Liver (tissue), 8 donors: ENCODE measurements at regions not wholly inside any gene's neighbourhood (a gene's known extent, or its start where the extent isn't known, plus 50 kb on each side); places are given as distances from the start of the nearest gene placed in this dataset.

ENCODE experiments used
- DNase-seq: peaks from one replicate; pipeline ENCODE4 v3.0.0-alpha.2; 2017; ENCODE audit warnings: low spot score
- H3K27ac ChIP-seq, 2 donors: one replicate each; pipeline ENCODE4 v1.7.0; 2013; ENCODE audit warnings: inconsistent platforms in 2 of 2, low read length in 2 of 2, control low read depth in 1 of 2, low read depth in 1 of 2, mild to moderate bottlenecking in 1 of 2
- H3K27me3 ChIP-seq, 4 donors: one replicate each; pipeline versions ENCODE4 v1.6.1 to v1.7.0; 2013; ENCODE audit warnings: low read length in 3 of 4, inconsistent platforms in 1 of 4, mild to moderate bottlenecking in 1 of 4, moderate library complexity in 1 of 4; ENCODE audit not compliant: control insufficient read depth in 4 of 4, insufficient read depth in 4 of 4
- H3K36me3 ChIP-seq, 4 donors: one replicate each; pipeline versions ENCODE4 v1.6.1 to v1.7.0; 2013; ENCODE audit warnings: low read length in 3 of 4, mild to moderate bottlenecking in 3 of 4, low read depth in 1 of 4, moderate library complexity in 1 of 4; ENCODE audit not compliant: control insufficient read depth in 4 of 4, insufficient read depth in 3 of 4
- H3K4me1 ChIP-seq, 4 donors: one replicate each; pipeline versions ENCODE4 v1.6.1 to v1.7.0; 2013; ENCODE audit warnings: low read length in 3 of 4, mild to moderate bottlenecking in 3 of 4, moderate library complexity in 1 of 4; ENCODE audit not compliant: control insufficient read depth in 4 of 4, insufficient read depth in 4 of 4
- H3K4me3 ChIP-seq, 3 donors: one replicate each; pipeline versions ENCODE4 v1.6.1 to v1.7.0; 2013; ENCODE audit warnings: low read length in 3 of 3, control low read depth in 1 of 3, low read depth in 1 of 3, mild to moderate bottlenecking in 1 of 3
- H3K9ac ChIP-seq, 2 donors: one replicate each; pipeline ENCODE4 v1.7.0; 2013; ENCODE audit warnings: low read length in 2 of 2, mild to moderate bottlenecking in 2 of 2, moderate library complexity in 2 of 2, control low read depth in 1 of 2, low read depth in 1 of 2
- H3K9me3 ChIP-seq, 4 donors: one replicate each; pipeline versions ENCODE4 v1.6.1 to v1.7.0; 2013; ENCODE audit warnings: low read length in 3 of 4; ENCODE audit not compliant: control insufficient read depth in 4 of 4
- ATF3 ChIP-seq: IDR thresholded peaks from 2 replicates; pipeline ENCODE4 v1.6.1; 2016; ENCODE audit warnings: antibody characterized with exemption
- EGR1 ChIP-seq, 2 donors: IDR thresholded peaks; 2 replicates each; pipeline ENCODE4 v1.6.1; 2016 to 2018; ENCODE audit warnings: antibody characterized with exemption in 2 of 2, low read depth in 2 of 2
- FOXA1 ChIP-seq: IDR thresholded peaks from 2 replicates; pipeline ENCODE4 v1.6.1; 2016; ENCODE audit warnings: antibody characterized with exemption
- FOXA2 ChIP-seq: IDR thresholded peaks from 2 replicates; pipeline ENCODE4 v1.6.1; 2016; ENCODE audit warnings: antibody characterized with exemption
- GABPA ChIP-seq, 2 donors: IDR thresholded peaks in 1 of 2; conservative IDR thresholded peaks in 1 of 2; 2 replicates each; pipeline ENCODE4 v1.6.1; 2016; ENCODE audit warnings: antibody characterized with exemption in 2 of 2, mild to moderate bottlenecking in 1 of 2, moderate library complexity in 1 of 2
- HNF4A ChIP-seq, 2 donors: conservative IDR thresholded peaks; 2 replicates each; pipeline ENCODE4 v1.6.1; 2016; ENCODE audit warnings: antibody characterized with exemption in 2 of 2, mild to moderate bottlenecking in 2 of 2
- HNF4G ChIP-seq: IDR thresholded peaks from 2 replicates; pipeline ENCODE4 v1.6.1; 2016; ENCODE audit warnings: antibody characterized with exemption
- JUND ChIP-seq, 2 donors: IDR thresholded peaks; 2 replicates each; pipeline ENCODE4 v1.6.1; 2016; ENCODE audit warnings: antibody characterized with exemption in 2 of 2
- RXRA ChIP-seq, 2 donors: IDR thresholded peaks; 2 replicates each; pipeline ENCODE4 v1.6.1; 2017 to 2018; ENCODE audit warnings: antibody characterized with exemption in 2 of 2, mild to moderate bottlenecking in 1 of 2
- SP1 ChIP-seq: IDR thresholded peaks from 2 replicates; pipeline ENCODE4 v1.6.1; 2018; ENCODE audit warnings: antibody characterized with exemption, mild to moderate bottlenecking
- TAF1 ChIP-seq: conservative IDR thresholded peaks from 2 replicates; pipeline ENCODE4 v1.6.1; 2016; ENCODE audit warnings: antibody characterized with exemption, mild to moderate bottlenecking
- ZBTB33 ChIP-seq: IDR thresholded peaks from 2 replicates; pipeline ENCODE4 v1.6.1; 2016; ENCODE audit warnings: antibody characterized with exemption
- WGBS: extraction: QIAGEN DNeasy Blood & Tissue Kit; methylation state at CpG from one replicate; pipeline ENCODE4 v1.1.7; 2013; 5-methylcytosine and 5-hydroxymethylcytosine counted together
- TF ChIP-seq, protein P1 (sequence below): IDR thresholded peaks from 2 replicates; pipeline ENCODE4 v1.6.1; 2016; ENCODE audit warnings: antibody characterized with exemption
- TF ChIP-seq, protein P2 (sequence below): IDR thresholded peaks from 2 replicates; pipeline ENCODE4 v1.6.1; 2016; ENCODE audit warnings: antibody characterized with exemption, mild to moderate bottlenecking
- TF ChIP-seq, protein P3 (sequence below): fragments of 150-350 bp; IDR thresholded peaks from 2 replicates; pipeline ENCODE4 v1.5.1; 2017; ENCODE audit warnings: improper control_type of control experiment, low read depth, low read length; ENCODE audit not compliant: missing input control
- donor health status: healthy.
- donor health status: healthy.
- donor health status: healthy.
- donor health status: healthy.
- donor health status: healthy.

GRCh38 chr5:112660359-112660758, 77.3 kb upstream of the APC start:
- DNase-seq, result no peak
- H3K4me1 ChIP-seq, result peaks cover 0 to 2% (median under 1%) of the 10 kb centered on the region in 4 donors
- H3K9me3 ChIP-seq, result no peaks in the 10 kb centered on the region
- H3K4me3 ChIP-seq, result no peak overlapping the region
- no peaks in the 10 kb centered on the region for H3K27me3 ChIP-seq
- TF ChIP-seq HNF4A (conservative IDR thresholded peaks at IDR 0.05) (no peak), EGR1 (IDR thresholded peaks at IDR 0.05; ENCODE audit: low read depth in 2 of 2) (no peak), FOXA1 (no peak), SP1 (no peak), HNF4G (no peak), TAF1 (no peak), FOXA2 (no peak), ZBTB33 (no peak), RXRA (IDR thresholded peaks at IDR 0.05) (no peak), GABPA (IDR thresholded peaks at IDR 0.05 in 1 of 2, conservative IDR thresholded peaks at IDR 0.05 in 1 of 2) (no peak)
- TF ChIP-seq, protein P1, sequence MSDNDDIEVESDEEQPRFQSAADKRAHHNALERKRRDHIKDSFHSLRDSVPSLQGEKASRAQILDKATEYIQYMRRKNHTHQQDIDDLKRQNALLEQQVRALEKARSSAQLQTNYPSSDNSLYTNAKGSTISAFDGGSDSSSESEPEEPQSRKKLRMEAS, result no peak
- TF ChIP-seq, protein P2, sequence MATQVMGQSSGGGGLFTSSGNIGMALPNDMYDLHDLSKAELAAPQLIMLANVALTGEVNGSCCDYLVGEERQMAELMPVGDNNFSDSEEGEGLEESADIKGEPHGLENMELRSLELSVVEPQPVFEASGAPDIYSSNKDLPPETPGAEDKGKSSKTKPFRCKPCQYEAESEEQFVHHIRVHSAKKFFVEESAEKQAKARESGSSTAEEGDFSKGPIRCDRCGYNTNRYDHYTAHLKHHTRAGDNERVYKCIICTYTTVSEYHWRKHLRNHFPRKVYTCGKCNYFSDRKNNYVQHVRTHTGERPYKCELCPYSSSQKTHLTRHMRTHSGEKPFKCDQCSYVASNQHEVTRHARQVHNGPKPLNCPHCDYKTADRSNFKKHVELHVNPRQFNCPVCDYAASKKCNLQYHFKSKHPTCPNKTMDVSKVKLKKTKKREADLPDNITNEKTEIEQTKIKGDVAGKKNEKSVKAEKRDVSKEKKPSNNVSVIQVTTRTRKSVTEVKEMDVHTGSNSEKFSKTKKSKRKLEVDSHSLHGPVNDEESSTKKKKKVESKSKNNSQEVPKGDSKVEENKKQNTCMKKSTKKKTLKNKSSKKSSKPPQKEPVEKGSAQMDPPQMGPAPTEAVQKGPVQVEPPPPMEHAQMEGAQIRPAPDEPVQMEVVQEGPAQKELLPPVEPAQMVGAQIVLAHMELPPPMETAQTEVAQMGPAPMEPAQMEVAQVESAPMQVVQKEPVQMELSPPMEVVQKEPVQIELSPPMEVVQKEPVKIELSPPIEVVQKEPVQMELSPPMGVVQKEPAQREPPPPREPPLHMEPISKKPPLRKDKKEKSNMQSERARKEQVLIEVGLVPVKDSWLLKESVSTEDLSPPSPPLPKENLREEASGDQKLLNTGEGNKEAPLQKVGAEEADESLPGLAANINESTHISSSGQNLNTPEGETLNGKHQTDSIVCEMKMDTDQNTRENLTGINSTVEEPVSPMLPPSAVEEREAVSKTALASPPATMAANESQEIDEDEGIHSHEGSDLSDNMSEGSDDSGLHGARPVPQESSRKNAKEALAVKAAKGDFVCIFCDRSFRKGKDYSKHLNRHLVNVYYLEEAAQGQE, result no peak
- no peaks in the 10 kb centered on the region for H3K36me3 ChIP-seq
- WGBS, result 95% methylated on average over 1 of the region's 1 CpG
- no peak overlapping the region for H3K27ac ChIP-seq
- no peak overlapping the region for H3K9ac ChIP-seq

GRCh38 chr5:112663146-112663545, 74.5 kb upstream of the APC start:
- H3K4me3 ChIP-seq, result no peak overlapping the region
- H3K27ac ChIP-seq, result no peak overlapping the region
- WGBS, result 89% methylated on average over 3 of the region's 3 CpGs
- H3K9me3 ChIP-seq, result no peaks in the 10 kb centered on the region
- H3K27me3 ChIP-seq, result no peaks in the 10 kb centered on the region
- H3K4me1 ChIP-seq, result no peaks in the 10 kb centered on the region
- no peak overlapping the region for H3K9ac ChIP-seq
- TF ChIP-seq SP1 (no peak), HNF4A (conservative IDR thresholded peaks at IDR 0.05) (no peak), ZBTB33 (no peak), TAF1 (no peak), RXRA (IDR thresholded peaks at IDR 0.05) (no peak), ATF3 (no peak), JUND (IDR thresholded peaks at IDR 0.05) (no peak), EGR1 (IDR thresholded peaks at IDR 0.05; ENCODE audit: low read depth in 2 of 2) (no peak)
- TF ChIP-seq, protein P2, result no peak
- TF ChIP-seq, protein P3, sequence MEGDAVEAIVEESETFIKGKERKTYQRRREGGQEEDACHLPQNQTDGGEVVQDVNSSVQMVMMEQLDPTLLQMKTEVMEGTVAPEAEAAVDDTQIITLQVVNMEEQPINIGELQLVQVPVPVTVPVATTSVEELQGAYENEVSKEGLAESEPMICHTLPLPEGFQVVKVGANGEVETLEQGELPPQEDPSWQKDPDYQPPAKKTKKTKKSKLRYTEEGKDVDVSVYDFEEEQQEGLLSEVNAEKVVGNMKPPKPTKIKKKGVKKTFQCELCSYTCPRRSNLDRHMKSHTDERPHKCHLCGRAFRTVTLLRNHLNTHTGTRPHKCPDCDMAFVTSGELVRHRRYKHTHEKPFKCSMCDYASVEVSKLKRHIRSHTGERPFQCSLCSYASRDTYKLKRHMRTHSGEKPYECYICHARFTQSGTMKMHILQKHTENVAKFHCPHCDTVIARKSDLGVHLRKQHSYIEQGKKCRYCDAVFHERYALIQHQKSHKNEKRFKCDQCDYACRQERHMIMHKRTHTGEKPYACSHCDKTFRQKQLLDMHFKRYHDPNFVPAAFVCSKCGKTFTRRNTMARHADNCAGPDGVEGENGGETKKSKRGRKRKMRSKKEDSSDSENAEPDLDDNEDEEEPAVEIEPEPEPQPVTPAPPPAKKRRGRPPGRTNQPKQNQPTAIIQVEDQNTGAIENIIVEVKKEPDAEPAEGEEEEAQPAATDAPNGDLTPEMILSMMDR, result no peak
- no peaks in the 10 kb centered on the region for H3K36me3 ChIP-seq
- DNase-seq, result no peak
